Kidney (tissue), 13 donors: ENCODE measurements at regions not wholly inside any gene's neighbourhood (a gene's known extent, or its start where the extent isn't known, plus 50 kb on each side); places are given as distances from the start of the nearest gene placed in this dataset.
A peak's percentile ranks its signal among the peaks of the same experiment; 100 is the strongest.

ENCODE experiments used
- DNase-seq, 5 donors: peaks; one replicate each; pipeline ENCODE4 v3.0.0-alpha.2; 2013 to 2020
- FAIRE-seq: peaks from 2 replicates; lab custom pipeline; 2012; peaks lifted over from hg19 to GRCh38; lab: Jason Lieb, UNC
- H3K27ac ChIP-seq, 2 donors: one replicate each; pipeline ENCODE4 v1.7.0; 2013; ENCODE audit warnings: low read depth in 2 of 2, low read length in 2 of 2, inconsistent platforms in 1 of 2
- H3K27me3 ChIP-seq: one replicate; pipeline ENCODE4 v1.7.1; 2013; ENCODE audit warnings: low read length, inconsistent platforms; ENCODE audit not compliant: control insufficient read depth, insufficient read depth
- H3K36me3 ChIP-seq, 3 donors: one replicate each; pipeline versions ENCODE4 v1.7.0 to v1.7.1; 2013; ENCODE audit warnings: low read length in 3 of 3, control low read depth in 1 of 3, inconsistent platforms in 1 of 3; ENCODE audit not compliant: insufficient read depth in 3 of 3, control insufficient read depth in 2 of 3
- H3K4me1 ChIP-seq, 3 donors: one replicate each; pipeline versions ENCODE4 v1.7.0 to v1.7.1; 2013; ENCODE audit warnings: low read length in 3 of 3, inconsistent platforms in 1 of 3, low read depth in 1 of 3; ENCODE audit not compliant: control insufficient read depth in 2 of 3, insufficient read depth in 2 of 3
- H3K4me3 ChIP-seq, 3 donors: one replicate each; pipeline versions ENCODE4 v1.7.0 to v1.8.1; 2013; ENCODE audit warnings: low read length in 3 of 3, control low read depth in 1 of 3, inconsistent platforms in 1 of 3
- H3K9ac ChIP-seq, 3 donors: one replicate each; pipeline versions ENCODE4 v1.7.0 to v1.7.1; 2013; ENCODE audit warnings: low read length in 3 of 3, control low read depth in 1 of 3, inconsistent platforms in 1 of 3
- H3K9me3 ChIP-seq, 3 donors: one replicate each; pipeline versions ENCODE4 v1.7.0 to v1.7.1; 2013; ENCODE audit warnings: low read length in 3 of 3, control low read depth in 1 of 3, inconsistent platforms in 1 of 3; ENCODE audit not compliant: control insufficient read depth in 2 of 3, insufficient read depth in 1 of 3
- CTCF ChIP-seq: IDR thresholded peaks from 3 replicates; pipeline ENCODE4 v1.5.1; 2012; ENCODE audit warnings: mild to moderate bottlenecking, moderate library complexity, borderline replicate concordance; ENCODE audit not compliant: insufficient read depth; ENCODE audit errors: extremely low read depth
- intact Hi-C: fragments of 100-400 bp; cut with DNase I; formaldehyde crosslinking; loops from one replicate; pipeline ENCODE4 v1.11.1; 2022
- donor health status: control.
- donor health status: control.
- donor health status: control.
- donor health status: control.
- donor health status: control.
- donor health status: DM: yes; HTN: yes; CAD: no.
- donor health status: Normal renal cell carcinoma (clear cell type).

DNA sequence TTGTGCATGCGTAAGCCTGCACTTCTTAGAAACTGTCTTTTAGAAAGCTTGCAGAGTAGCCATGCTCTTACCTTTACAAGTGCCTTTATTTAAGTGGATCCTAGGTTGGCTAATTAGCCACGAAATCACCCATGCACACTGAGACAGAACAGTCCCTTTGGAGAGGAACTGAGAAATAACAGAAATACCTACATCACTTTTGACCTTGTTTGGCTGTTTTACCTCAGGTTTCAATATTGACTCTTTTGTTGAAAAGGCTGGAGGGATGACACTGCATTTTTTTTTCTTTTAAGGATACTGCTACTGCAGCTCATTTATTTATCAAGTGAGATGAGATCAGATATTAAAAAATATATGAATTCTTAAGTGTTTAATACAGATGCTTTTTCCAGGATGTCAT lies 155.6 kb upstream of the GOLIM4 start:
- DNase-seq, result no peak
- H3K9ac ChIP-seq, result no peak overlapping the region
- no peak for FAIRE-seq
- TF ChIP-seq CTCF, result no peak
- no peak overlapping the region for H3K4me3 ChIP-seq
- H3K27ac ChIP-seq, result no peak overlapping the region
- H3K4me1 ChIP-seq, result peaks cover 0 to 8% (median 0%) of the 10 kb centered on the region in 3 donors
- H3K36me3 ChIP-seq, result no peaks in the 10 kb centered on the region
- intact Hi-C loops, result no loop called here
- no peaks in the 10 kb centered on the region for H3K27me3 ChIP-seq
- peaks cover 0 to 5% (median 0%) of the 10 kb centered on the region in 3 donors for H3K9me3 ChIP-seq

DNA sequence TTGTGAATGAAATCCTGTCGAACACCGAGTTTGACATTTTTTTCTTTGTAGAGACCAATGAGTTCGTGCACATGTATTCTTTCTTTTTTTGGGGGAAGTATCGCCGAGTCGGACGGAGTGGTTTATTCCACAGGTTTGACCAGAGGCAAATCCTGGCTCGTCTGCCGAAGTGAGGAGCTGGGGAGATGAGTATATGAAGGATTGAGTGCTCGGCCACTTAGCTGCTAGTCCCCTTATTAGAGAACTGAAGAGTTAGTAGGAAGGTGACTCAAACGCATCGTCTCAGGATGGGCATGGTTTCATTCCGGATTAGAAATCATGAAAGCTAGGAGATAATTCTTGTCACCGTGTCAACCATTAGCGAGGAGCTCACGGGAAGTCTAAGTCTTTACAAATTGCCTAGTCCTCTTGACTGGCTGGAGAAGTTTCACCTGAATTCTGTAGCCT lies 154.7 kb upstream of the GOLIM4 start:
- intact Hi-C loops, result no loop called here
- Histone ChIP-seq H3K27ac (no peak overlapping the region), H3K9ac (peak overlapping the region in 1 of 3 donors; percentile 27), H3K9me3 (no peaks in the 10 kb centered on the region), H3K27me3 (no peaks in the 10 kb centered on the region), H3K4me1 (peaks cover 0 to 8% (median 0%) of the 10 kb centered on the region in 3 donors), H3K36me3 (no peaks in the 10 kb centered on the region), H3K4me3 (peak overlapping the region; percentile 56 to 70 (median 69))
- no peak for FAIRE-seq
- DNase-seq, result peak in 4 of 5 donors; percentile 24 to 66 (median 40)
- TF ChIP-seq CTCF, result no peak

- TF ChIP-seq CTCF, result peak; percentile 12
- no peaks in the 10 kb centered on the region for H3K9me3 ChIP-seq
- FAIRE-seq (no peak), DNase-seq (peak; percentile 90 to 93 (median 91))
- H3K27ac ChIP-seq, result no peak overlapping the region
- H3K36me3 ChIP-seq, result no peaks in the 10 kb centered on the region
- no peaks in the 10 kb centered on the region for H3K27me3 ChIP-seq
- H3K4me1 ChIP-seq, result peaks cover 0 to 8% (median 0%) of the 10 kb centered on the region in 3 donors
- intact Hi-C loops, result no loop called here
- peak overlapping the region in 1 of 3 donors; percentile 27 for H3K9ac ChIP-seq
- H3K4me3 ChIP-seq, result peak overlapping the region; percentile 62 to 70 (median 69)
These were observed 154.1 kb upstream of the GOLIM4 start for GRCh38 chr3:168249550-168250414.
